ENCODE measurements at regions not wholly inside any gene's neighbourhood (a gene's known extent, or its start where the extent isn't known, plus 50 kb on each side); places are given as distances from the start of the nearest gene placed in this dataset.

DNA sequence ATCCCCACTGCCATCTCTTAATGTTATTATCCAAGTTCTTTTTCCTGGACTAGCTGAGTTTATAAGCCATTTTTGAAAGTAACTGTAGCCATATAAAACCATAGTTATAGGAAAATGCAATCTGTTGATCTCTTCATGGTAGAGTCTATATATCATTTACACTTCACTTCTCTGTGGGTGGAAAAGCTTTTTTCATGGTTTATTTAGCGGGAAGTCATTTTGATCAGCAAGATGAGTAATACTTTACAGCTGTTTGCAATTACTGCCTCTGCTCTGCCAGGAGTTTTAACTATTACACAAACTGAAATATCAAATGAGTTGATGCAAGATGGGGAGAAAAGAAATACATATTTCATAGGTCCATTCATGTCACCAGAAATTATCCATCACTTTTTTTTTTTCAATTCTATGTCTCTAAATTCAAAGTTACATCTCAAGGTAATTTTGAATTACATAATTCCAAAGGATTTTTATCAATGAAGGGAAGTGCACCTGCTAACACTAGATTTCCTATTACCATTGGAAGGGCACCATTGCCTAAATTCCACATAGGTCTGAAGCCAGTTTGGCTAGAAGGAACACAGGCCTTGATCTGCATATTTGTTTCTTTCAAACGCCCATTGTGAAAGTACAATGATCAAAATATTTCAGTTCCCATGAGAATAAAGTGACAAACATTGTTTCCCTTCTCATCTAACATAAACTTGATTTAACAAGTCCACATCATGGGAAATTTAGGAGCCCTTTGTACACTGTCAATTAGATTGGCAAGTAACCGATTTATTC, 296.7 kb downstream of the ZNF326 start:
- no peak for TF ChIP-seq CTCF (IDR thresholded peaks at IDR 0.05; ENCODE audit: insufficient read depth, low read length, poor library complexity, severe bottlenecking)
- TF ChIP-seq EZH2phosphoT487 (conservative IDR thresholded peaks at IDR 0.05; ENCODE audit: low read length), result no peak

Measured in SU-DHL-6 (cell line).